ENCODE measurements at regions not wholly inside any gene's neighbourhood (a gene's known extent, or its start where the extent isn't known, plus 50 kb on each side); places are given as distances from the start of the nearest gene placed in this dataset.

GRCh38 chr13:111912453-111912866 lies 154.5 kb upstream of the SOX1 start:
- TF ChIP-seq CTCF (IDR thresholded peaks at IDR 0.05; ENCODE audit: unreplicated experiment): no peak
- Mint-ChIP-seq H3K36me3 (ENCODE audit: insufficient read depth, unreplicated experiment) (no peaks in the 10 kb centered on the region), H3K27me3 (ENCODE audit: unreplicated experiment) (no peaks in the 10 kb centered on the region), H3K4me1 (ENCODE audit: low read depth, unreplicated experiment) (no peaks in the 10 kb centered on the region), H3K9me3 (ENCODE audit: low read depth, unreplicated experiment) (no peaks in the 10 kb centered on the region), H3K4me3 (ENCODE audit: low read depth, unreplicated experiment) (no peak overlapping the region), H3K27ac (ENCODE audit: unreplicated experiment) (no peak overlapping the region)
- CTCF ChIA-PET: no interaction called here
- intact Hi-C loops (cut with micrococcal nuclease; ENCODE audit: unreplicated experiment): no loop called here
- no peak for DNase-seq
- no TSS peak for BruUV-seq (replicated peaks)

GRCh38 chr13:111912991-111913760 lies 153.8 kb upstream of the SOX1 start:
- CTCF ChIA-PET: no interaction called here
- Mint-ChIP-seq H3K4me3 (ENCODE audit: low read depth, unreplicated experiment) (no peak overlapping the region), H3K4me1 (ENCODE audit: low read depth, unreplicated experiment) (no peaks in the 10 kb centered on the region), H3K27me3 (ENCODE audit: unreplicated experiment) (no peaks in the 10 kb centered on the region), H3K9me3 (ENCODE audit: low read depth, unreplicated experiment) (no peaks in the 10 kb centered on the region), H3K36me3 (ENCODE audit: insufficient read depth, unreplicated experiment) (no peaks in the 10 kb centered on the region), H3K27ac (ENCODE audit: unreplicated experiment) (no peak overlapping the region)
- no peak for DNase-seq
- no TSS peak for BruUV-seq (replicated peaks)
- no peak for TF ChIP-seq CTCF (IDR thresholded peaks at IDR 0.05; ENCODE audit: unreplicated experiment)
- intact Hi-C loops (cut with micrococcal nuclease; ENCODE audit: unreplicated experiment): no loop called here

GRCh38 chr13:111913761-111914140 lies 153.2 kb upstream of the SOX1 start:
- Mint-ChIP-seq H3K4me3 (ENCODE audit: low read depth, unreplicated experiment) (no peak overlapping the region), H3K27ac (ENCODE audit: unreplicated experiment) (no peak overlapping the region), H3K36me3 (ENCODE audit: insufficient read depth, unreplicated experiment) (no peaks in the 10 kb centered on the region), H3K9me3 (ENCODE audit: low read depth, unreplicated experiment) (no peaks in the 10 kb centered on the region), H3K4me1 (ENCODE audit: low read depth, unreplicated experiment) (no peaks in the 10 kb centered on the region), H3K27me3 (ENCODE audit: unreplicated experiment) (no peaks in the 10 kb centered on the region)
- intact Hi-C loops (cut with micrococcal nuclease; ENCODE audit: unreplicated experiment): no loop called here
- CTCF ChIA-PET: no interaction called here
- TF ChIP-seq CTCF (IDR thresholded peaks at IDR 0.05; ENCODE audit: unreplicated experiment): no peak
- DNase-seq: no peak
- BruUV-seq (replicated peaks): no TSS peak

GRCh38 chr13:111914241-111915103 lies 152.5 kb upstream of the SOX1 start:
- no peak for TF ChIP-seq CTCF (IDR thresholded peaks at IDR 0.05; ENCODE audit: unreplicated experiment)
- H3K4me3 Mint-ChIP-seq (ENCODE audit: low read depth, unreplicated experiment): no peak overlapping the region
- no peak for DNase-seq
- H3K9me3 Mint-ChIP-seq (ENCODE audit: low read depth, unreplicated experiment): no peaks in the 10 kb centered on the region
- CTCF ChIA-PET: no interaction called here
- H3K4me1 Mint-ChIP-seq (ENCODE audit: low read depth, unreplicated experiment): no peaks in the 10 kb centered on the region
- no peak overlapping the region for H3K27ac Mint-ChIP-seq (ENCODE audit: unreplicated experiment)
- no TSS peak for BruUV-seq (replicated peaks)
- H3K27me3 Mint-ChIP-seq (ENCODE audit: unreplicated experiment): no peaks in the 10 kb centered on the region
- intact Hi-C loops (cut with micrococcal nuclease; ENCODE audit: unreplicated experiment): no loop called here
- H3K36me3 Mint-ChIP-seq (ENCODE audit: insufficient read depth, unreplicated experiment): no peaks in the 10 kb centered on the region

Measured in Calu3 (cell line).